Activated CD4-positive, alpha-beta T cell treated with anti-CD3 and anti-CD28 coated beads, Interleukin-2, amount 10 ng/mL, durations not matched to agents 24 days and 14 days (primary cell): ENCODE measurements at regions not wholly inside any gene's neighbourhood (a gene's known extent, or its start where the extent isn't known, plus 50 kb on each side); places are given as distances from the start of the nearest gene placed in this dataset.
"Not testable (repeated sequence)": the region's sequence is repeated elsewhere in the genome, so short reads cannot be mapped to it uniquely, and the experiment has no call there.

ENCODE experiments used
- DNase-seq: peaks from one replicate; pipeline ENCODE4 v3.0.0; 2022
- H3K27ac Mint-ChIP-seq: one replicate; pipeline ENCODE4 v1.8.0; 2022; ENCODE audit warnings: mild to moderate bottlenecking, mixed read lengths
- H3K27me3 Mint-ChIP-seq: one replicate; pipeline ENCODE4 v1.8.0; 2022; ENCODE audit warnings: mixed read lengths
- H3K36me3 Mint-ChIP-seq: one replicate; pipeline ENCODE4 v1.8.0; 2022; ENCODE audit warnings: low read depth, mild to moderate bottlenecking, mixed read lengths
- H3K4me1 Mint-ChIP-seq: one replicate; pipeline ENCODE4 v1.8.0; 2021; ENCODE audit warnings: mixed read lengths
- H3K4me3 Mint-ChIP-seq: one replicate; pipeline ENCODE4 v1.8.0; 2022; ENCODE audit warnings: mild to moderate bottlenecking, moderate library complexity, mixed read lengths
- H3K9me3 Mint-ChIP-seq: one replicate; pipeline ENCODE4 v1.8.0; 2021; ENCODE audit warnings: mixed read lengths
- intact Hi-C: fragments of 100-400 bp; cut with micrococcal nuclease; formaldehyde crosslinking; loops from one replicate; pipeline ENCODE4 v1.15.1; 2023

DNA sequence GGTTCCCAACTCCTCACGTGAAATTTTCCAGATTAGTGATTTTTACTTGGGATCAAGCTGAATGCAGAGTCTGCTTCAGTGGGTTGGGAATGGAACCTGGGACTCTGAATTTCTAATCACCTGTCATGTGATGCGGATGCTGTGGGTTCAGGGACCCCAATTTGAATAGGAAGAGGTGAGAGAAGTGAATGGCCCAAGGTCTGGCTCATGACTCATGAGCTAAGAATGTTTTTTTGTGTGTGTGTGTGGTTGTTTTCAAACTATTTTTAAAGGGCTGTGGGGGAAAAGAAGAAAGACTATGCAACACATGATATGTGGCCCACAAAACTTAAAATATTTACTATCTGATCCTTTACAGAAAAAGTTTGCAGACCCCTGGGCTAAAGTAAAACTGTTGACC is 108.5 kb upstream of the CYRIA start:
- no peaks in the 10 kb centered on the region for H3K9me3 Mint-ChIP-seq
- H3K27ac Mint-ChIP-seq = no peak overlapping the region
- peaks cover 5% of the 10 kb centered on the region for H3K27me3 Mint-ChIP-seq
- DNase-seq = no peak
- no peaks in the 10 kb centered on the region for H3K36me3 Mint-ChIP-seq
- intact Hi-C loops = loop anchor here (5.0 kb wide), 1 partner anchor 538 kb away; no protein-coding TSS in a partner anchor
- H3K4me3 Mint-ChIP-seq = no peak overlapping the region
- no peaks in the 10 kb centered on the region for H3K4me1 Mint-ChIP-seq

DNA sequence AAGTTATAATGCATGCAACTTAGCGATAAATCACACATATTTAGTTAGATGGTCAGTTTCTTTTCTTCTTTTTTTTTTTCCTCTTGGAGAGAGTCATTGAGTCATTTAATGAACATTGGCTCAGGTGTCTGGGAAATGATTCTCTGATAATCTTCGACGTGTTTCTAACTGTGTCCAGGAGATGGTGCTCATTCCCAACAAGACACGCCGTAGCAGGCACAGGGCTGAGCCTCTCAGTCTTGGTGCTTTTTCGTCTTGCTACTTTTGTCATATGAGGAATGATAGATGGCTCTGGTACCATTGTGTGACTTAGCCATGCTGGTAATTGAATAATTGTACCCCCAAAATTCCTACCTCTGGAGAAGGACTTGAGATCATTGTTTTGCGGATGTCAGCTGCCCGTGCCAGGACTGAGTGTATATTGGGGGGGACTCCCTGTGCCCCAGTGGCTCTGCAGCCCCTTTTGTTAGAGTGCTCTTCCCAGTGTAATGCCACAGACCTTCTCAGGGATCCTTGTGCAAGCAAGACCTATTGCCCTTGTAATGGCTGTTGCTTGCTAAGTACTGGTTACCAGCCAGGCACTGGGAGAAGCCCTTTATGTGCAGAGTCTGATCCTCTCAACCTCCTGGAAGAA is 107.6 kb upstream of the CYRIA start:
- no peaks in the 10 kb centered on the region for H3K36me3 Mint-ChIP-seq
- no peaks in the 10 kb centered on the region for H3K9me3 Mint-ChIP-seq
- DNase-seq = no peak
- intact Hi-C loops = loop anchor here (5.0 kb wide), 1 partner anchor 539 kb away; no protein-coding TSS in a partner anchor
- no peak overlapping the region for H3K27ac Mint-ChIP-seq
- H3K4me3 Mint-ChIP-seq = no peak overlapping the region
- no peaks in the 10 kb centered on the region for H3K4me1 Mint-ChIP-seq
- H3K27me3 Mint-ChIP-seq = peaks cover 8% of the 10 kb centered on the region

DNA sequence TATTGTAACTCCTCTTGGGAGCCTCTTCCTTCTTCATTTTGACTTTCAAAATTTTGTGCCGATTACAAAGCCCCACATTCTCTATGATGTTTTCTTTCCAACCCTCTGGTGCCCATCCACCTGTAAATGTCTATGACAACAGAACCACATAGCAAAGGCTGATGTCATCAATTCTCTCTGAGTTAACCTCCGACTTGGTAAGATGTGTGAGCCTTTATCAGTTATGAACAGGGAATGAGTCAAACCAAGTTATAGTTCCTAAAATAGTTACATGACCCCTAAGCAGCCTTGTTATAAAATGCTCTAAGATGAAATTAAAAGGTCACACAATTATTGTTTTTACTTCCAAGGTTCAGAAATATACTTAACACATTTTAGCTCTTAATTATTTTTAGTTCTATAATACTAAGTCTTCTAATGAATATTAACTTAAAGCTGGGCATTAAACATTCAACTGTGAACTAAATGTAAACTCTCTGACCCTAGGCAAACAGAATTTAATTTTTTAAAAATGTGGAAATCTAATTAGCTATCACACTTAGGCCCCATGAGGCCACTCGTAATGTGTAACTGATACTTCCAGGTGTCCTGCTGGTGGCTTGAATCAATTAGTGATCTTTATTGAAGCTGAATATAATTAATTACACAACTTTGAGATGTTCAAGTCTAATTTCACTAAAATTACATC is 102.3 kb upstream of the CYRIA start:
- no peak for DNase-seq
- intact Hi-C loops = no loop called here
- Mint-ChIP-seq H3K9me3 (no peaks in the 10 kb centered on the region), H3K27ac (no peak overlapping the region), H3K36me3 (no peaks in the 10 kb centered on the region), H3K4me3 (no peak overlapping the region), H3K4me1 (no peaks in the 10 kb centered on the region), H3K27me3 (peaks cover 16% of the 10 kb centered on the region)

DNA sequence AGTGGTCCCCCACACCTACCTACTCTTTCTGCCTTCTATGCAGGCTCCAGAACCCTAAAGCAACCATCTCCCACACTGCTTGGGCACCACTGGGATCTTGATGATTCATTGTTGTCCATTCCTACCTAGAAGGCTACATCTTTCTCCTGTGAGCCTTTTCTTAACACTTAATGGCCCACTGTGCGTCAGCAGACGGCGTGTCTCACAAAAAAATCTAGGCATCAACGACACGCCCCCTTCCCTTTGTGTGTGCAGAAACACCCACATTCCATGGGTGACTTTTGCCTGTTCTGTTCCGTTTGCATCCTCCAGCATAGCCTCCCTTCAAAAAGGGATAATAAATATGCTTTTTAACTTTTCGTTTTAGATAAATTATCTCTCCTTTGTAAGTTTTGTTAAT is 99.7 kb upstream of the CYRIA start:
- Mint-ChIP-seq H3K4me3 (no peak overlapping the region), H3K9me3 (no peaks in the 10 kb centered on the region)

DNA sequence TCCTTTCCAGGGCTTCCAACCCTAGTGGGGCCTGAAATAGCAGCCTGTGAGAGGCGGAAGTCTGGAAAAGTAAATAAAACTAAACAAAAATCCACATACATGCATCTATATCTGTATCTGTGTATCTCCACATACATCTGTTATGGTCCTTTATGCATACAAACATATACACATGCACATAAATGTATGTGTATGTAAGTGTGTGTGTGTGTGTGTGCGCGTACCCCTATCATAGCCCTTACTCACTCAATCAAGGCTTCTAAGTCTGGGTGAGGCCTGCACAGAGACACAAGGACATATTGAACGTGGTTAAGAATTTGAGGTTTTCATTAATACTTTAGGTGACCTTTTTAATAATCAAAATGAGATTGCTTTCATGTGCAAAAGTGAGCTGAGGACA is 98.9 kb upstream of the CYRIA start:
- Mint-ChIP-seq H3K9me3 (no peaks in the 10 kb centered on the region), H3K27ac (no peak overlapping the region), H3K36me3 (no peaks in the 10 kb centered on the region), H3K4me3 (no peak overlapping the region), H3K27me3 (peaks cover 13% of the 10 kb centered on the region), H3K4me1 (no peaks in the 10 kb centered on the region)
- intact Hi-C loops = no loop called here
- DNase-seq = no peak

More for the DNA sequence above, 99.7 kb upstream of the CYRIA start:
- no peak for DNase-seq
- H3K27me3 Mint-ChIP-seq = peaks cover 16% of the 10 kb centered on the region
- no peak overlapping the region for H3K27ac Mint-ChIP-seq
- intact Hi-C loops = no loop called here
- no peaks in the 10 kb centered on the region for H3K36me3 Mint-ChIP-seq
- no peaks in the 10 kb centered on the region for H3K4me1 Mint-ChIP-seq

DNA sequence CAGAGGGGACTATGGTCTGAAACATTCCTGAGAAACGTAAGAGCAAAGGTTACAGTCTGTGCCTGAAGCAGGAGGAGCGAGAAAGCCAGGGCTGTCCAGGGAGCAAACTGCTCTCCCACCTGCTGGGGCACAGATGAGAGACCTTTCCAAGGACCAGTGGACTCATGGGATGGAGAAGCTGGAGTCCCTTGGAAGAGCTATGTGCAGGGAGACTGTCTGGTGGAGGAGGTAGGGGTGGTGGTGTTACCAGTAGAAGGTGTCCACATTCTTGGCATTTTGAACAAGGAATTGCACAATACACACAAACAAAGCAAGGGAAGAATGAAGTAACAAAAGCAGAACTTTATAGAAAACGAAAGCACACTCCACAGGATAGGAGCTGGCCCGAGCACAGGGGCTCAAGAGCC is 97.9 kb upstream of the CYRIA start:
- DNase-seq = no peak
- Mint-ChIP-seq H3K9me3 (no peaks in the 10 kb centered on the region), H3K27ac (no peak overlapping the region), H3K27me3 (peaks cover 8% of the 10 kb centered on the region), H3K4me1 (no peaks in the 10 kb centered on the region), H3K36me3 (no peaks in the 10 kb centered on the region), H3K4me3 (no peak overlapping the region)
- intact Hi-C loops = no loop called here

DNA sequence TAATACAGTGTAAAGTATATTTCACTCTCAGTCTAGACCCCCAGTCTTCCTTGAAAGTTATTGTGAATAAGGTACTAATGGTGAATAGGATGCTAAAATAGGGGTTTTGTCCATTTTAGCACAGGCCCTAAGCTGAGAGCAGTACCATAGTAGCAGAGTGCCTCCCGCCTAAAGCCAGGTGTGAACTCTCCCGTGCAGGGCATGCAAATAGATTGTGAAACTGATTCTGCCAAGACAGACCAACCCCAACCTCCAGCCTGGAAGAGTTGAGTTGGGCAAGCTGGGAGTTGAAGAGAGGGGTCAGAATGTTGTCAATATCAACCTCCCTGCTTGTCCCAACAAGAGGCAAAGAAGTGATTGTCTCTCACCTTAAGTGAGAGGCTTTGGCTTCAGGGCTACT is 97.4 kb upstream of the CYRIA start:
- Mint-ChIP-seq H3K4me1 (no peaks in the 10 kb centered on the region), H3K27me3 (peaks cover 8% of the 10 kb centered on the region), H3K4me3 (no peak overlapping the region), H3K27ac (no peak overlapping the region), H3K36me3 (no peaks in the 10 kb centered on the region), H3K9me3 (no peaks in the 10 kb centered on the region)
- intact Hi-C loops = no loop called here
- no peak for DNase-seq

DNA sequence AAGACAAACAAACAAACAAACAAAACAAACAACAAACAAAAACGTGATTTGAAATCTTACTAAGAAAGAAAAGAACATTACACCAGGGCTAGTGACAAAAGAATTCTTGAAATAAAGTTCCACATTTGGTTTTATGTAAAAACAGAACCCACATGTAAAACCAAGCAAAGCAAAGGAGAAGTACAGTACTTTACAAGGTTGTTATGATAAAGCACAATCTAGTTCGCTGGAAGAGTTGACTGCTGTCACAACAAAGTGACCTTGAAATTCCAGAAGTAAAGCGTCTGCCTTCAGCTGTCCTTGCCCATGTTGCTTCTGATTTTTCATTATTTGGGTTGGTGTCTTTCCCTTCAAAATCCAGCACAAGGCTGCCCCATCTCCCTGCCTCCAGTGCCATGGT is 94.8 kb upstream of the CYRIA start:
- Mint-ChIP-seq H3K9me3 (no peaks in the 10 kb centered on the region), H3K27ac (no peak overlapping the region), H3K36me3 (no peaks in the 10 kb centered on the region), H3K27me3 (peaks cover 2% of the 10 kb centered on the region), H3K4me3 (no peak overlapping the region), H3K4me1 (peaks cover 2% of the 10 kb centered on the region)
- no peak for DNase-seq
- intact Hi-C loops = no loop called here

DNA sequence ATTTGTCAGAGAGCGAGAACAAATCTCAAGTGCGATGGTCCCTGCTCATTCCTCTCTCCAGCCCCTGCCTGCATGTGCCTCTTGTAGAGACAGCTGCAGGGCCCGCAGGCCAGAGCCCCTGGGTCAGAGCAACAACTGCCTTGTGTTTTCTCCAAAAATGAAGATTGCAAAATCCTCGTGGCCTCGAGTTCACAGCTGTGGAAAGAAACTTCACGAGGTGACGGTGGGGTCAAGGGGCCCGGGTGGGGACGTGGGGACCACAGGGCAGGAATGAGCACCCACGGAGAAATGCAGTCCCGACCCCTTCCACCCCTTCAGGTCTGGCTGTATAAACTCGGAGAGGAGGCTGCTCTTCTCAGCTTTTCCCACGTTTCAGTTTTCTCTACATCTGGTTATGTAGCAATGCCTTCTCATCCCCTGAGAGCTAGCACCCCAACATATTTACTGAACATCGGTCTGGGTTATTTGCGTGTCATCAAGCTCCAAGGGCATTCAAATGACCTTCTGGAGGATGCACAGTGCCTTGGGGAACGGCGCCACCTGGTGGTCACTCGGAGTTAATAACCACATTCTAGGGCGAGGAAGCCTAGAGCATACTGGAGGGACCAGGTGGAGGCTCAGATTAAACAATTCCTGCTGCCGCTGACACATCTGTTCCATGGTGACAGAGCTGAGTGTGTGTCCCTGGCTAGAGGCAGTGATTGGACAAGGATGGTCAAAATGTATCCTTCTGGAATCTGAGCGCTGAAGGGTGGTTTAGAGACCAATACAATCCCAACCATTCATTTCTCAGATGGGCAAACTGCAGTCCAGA is 91.4 kb upstream of the CYRIA start:
- intact Hi-C loops = loop anchor here (1.0 to 10.0 kb wide), 5 partner anchors 91 to 822 kb away; no protein-coding TSS in a partner anchor
- Mint-ChIP-seq H3K4me3 (no peak overlapping the region), H3K9me3 (no peaks in the 10 kb centered on the region), H3K4me1 (peaks cover 2% of the 10 kb centered on the region), H3K27ac (no peak overlapping the region), H3K27me3 (peaks cover 2% of the 10 kb centered on the region), H3K36me3 (no peaks in the 10 kb centered on the region)
- DNase-seq = peak; percentile 89

DNA sequence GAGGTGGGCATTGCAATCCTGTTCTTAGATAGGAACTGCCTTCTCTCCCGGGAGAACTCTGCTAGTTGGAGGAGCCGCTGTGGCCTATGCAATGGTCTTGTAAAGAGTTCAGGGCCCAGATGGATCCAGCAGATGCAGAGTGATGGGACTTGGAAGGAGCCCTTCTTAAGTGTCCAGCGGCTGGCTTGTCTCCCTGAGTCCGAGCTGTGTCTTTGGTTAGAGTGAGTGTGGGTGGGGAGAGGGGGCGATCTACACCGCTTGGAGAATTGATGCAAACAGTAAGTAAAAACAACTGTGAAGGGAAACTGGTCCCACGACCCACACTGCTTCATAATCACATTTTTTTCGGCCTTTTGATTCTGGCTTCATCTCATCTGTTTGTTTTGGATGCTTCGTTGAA is 89.8 kb upstream of the CYRIA start:
- peaks cover 2% of the 10 kb centered on the region for H3K4me1 Mint-ChIP-seq
- H3K9me3 Mint-ChIP-seq = no peaks in the 10 kb centered on the region
- DNase-seq = no peak
- peaks cover 2% of the 10 kb centered on the region for H3K27me3 Mint-ChIP-seq
- intact Hi-C loops = loop anchor here (10.0 kb wide), 1 partner anchor 821 kb away; no protein-coding TSS in a partner anchor
- H3K4me3 Mint-ChIP-seq = no peak overlapping the region
- no peak overlapping the region for H3K27ac Mint-ChIP-seq
- no peaks in the 10 kb centered on the region for H3K36me3 Mint-ChIP-seq

DNA sequence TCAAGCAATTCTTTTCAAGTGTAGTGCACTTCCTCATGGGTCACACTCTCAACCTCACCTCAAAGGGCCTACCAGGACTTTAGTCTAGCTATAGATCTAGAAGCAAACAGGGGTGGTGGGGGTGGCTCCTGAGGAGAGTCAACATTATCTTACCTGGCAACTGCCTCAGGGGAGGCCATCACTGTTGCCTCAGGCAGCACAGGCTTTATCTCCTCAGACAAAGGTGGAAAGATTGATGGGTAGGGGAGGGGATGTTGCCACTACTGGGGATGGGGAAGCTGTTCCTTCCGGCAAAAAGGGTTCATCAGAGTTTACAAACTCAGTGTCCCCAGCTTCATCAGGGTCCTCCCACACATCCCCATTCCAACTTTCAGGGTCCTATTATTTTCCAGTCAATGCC is 87.4 kb upstream of the CYRIA start:
- not testable (repeated sequence) for DNase-seq, H3K4me1 Mint-ChIP-seq, H3K36me3 Mint-ChIP-seq, H3K27me3 Mint-ChIP-seq, H3K27ac Mint-ChIP-seq, H3K9me3 Mint-ChIP-seq, H3K4me3 Mint-ChIP-seq
- intact Hi-C loops = loop anchor here (10.0 kb wide), 1 partner anchor 818 kb away; no protein-coding TSS in a partner anchor

DNA sequence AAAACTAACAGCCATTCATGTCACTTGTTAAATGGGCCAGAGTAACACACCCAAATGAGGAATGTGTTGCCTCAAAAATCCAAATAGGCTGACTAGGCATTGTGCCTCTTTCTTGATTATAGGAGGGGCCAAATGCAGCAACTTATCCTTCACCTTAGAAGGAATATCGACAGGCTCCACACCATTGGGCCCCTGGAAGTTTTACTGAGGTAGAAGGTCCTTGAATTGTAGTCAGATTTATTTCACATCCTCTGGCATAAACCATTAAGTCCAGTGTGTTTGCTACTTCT is 85.2 kb upstream of the CYRIA start:
- not testable (repeated sequence) for H3K36me3 Mint-ChIP-seq, H3K27ac Mint-ChIP-seq, H3K4me3 Mint-ChIP-seq, H3K27me3 Mint-ChIP-seq, H3K9me3 Mint-ChIP-seq, DNase-seq
- peaks cover 15% of the 10 kb centered on the region for H3K4me1 Mint-ChIP-seq
- intact Hi-C loops = loop anchor here (10.0 kb wide), 1 partner anchor 816 kb away; no protein-coding TSS in a partner anchor

DNA sequence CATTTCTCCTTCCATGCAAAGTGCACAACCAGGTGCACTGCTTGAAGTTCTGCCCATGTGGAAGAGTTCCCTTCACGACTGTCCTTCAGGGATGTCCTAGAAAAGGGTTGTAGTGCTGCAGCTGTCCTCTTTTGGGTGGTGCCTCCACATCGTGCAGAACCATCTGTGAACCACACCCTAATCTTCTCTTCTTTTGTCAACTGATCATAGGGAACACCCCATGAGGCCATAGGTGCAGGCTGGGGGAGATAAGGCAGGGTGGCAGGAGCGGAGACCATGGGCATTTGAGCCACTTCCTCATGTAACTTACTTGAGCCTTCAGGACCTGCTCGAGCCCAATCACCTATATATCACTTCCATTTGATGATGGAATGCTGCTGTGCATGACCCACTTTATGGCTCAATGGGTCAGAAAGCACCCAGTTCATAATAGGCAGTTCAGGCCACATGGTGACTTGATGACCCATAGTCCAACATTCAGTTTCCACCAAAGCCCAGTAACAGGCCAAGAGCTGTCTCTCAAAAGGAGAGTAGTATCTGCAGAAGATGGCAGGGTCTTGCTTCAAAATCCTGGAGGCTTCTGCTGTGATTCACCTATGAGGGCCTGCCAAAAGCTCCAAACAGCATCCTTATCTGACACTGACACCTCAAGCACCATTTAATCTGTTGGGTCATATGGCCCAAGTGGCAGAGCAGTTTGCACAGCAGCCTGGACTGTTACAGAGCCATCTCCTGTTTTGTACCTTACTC is 84.7 kb upstream of the CYRIA start:
- Mint-ChIP-seq H3K27ac (no peak overlapping the region), H3K36me3 (no peaks in the 10 kb centered on the region), H3K9me3 (no peaks in the 10 kb centered on the region), H3K4me3 (no peak overlapping the region), H3K4me1 (peaks cover 19% of the 10 kb centered on the region), H3K27me3 (no peaks in the 10 kb centered on the region)
- intact Hi-C loops = loop anchor here (10.0 kb wide), 1 partner anchor 816 kb away; no protein-coding TSS in a partner anchor
- no peak for DNase-seq
